KMS-11 (cell line): ENCODE measurements at regions not wholly inside any gene's neighbourhood (a gene's known extent, or its start where the extent isn't known, plus 50 kb on each side); places are given as distances from the start of the nearest gene placed in this dataset.

Experiments
- H2AFZ ChIP-seq: fragments of 200-600 bp; sonication (generic); 2 replicates; pipeline ENCODE4 v1.6.1; 2016; ENCODE audit warnings: antibody characterized with exemption, mixed run types, low read depth
- H3K27ac ChIP-seq: fragments of 200-600 bp; sonication (generic); 2 replicates; pipeline ENCODE4 v1.6.1; 2016; ENCODE audit warnings: mild to moderate bottlenecking, mixed run types
- H3K27me3 ChIP-seq: fragments of 200-600 bp; sonication (generic); 2 replicates; pipeline ENCODE4 v1.6.1; 2017; ENCODE audit warnings: mild to moderate bottlenecking, low read depth, mixed run types, moderate library complexity; ENCODE audit not compliant: insufficient read depth
- H3K36me3 ChIP-seq: fragments of 200-600 bp; sonication (generic); 2 replicates; pipeline ENCODE4 v1.6.1; 2017; ENCODE audit warnings: mild to moderate bottlenecking, mixed run types; ENCODE audit not compliant: insufficient read depth
- H3K4me1 ChIP-seq: fragments of 200-600 bp; sonication (generic); 2 replicates; pipeline ENCODE4 v1.6.1; 2016; ENCODE audit warnings: mild to moderate bottlenecking, low read depth, mixed run types; ENCODE audit not compliant: poor library complexity, severe bottlenecking
- H3K4me2 ChIP-seq: fragments of 200-600 bp; sonication (generic); 2 replicates; pipeline ENCODE4 v1.7.0; 2016; ENCODE audit warnings: mild to moderate bottlenecking, mixed run types
- H3K4me3 ChIP-seq: fragments of 200-600 bp; sonication (generic); IDR thresholded peaks from 2 replicates; pipeline ENCODE4 v1.6.1; 2017; ENCODE audit warnings: low read depth, low read length, mixed read lengths; ENCODE audit not compliant: insufficient read depth
- H3K79me2 ChIP-seq: fragments of 200-600 bp; sonication (generic); 2 replicates; pipeline ENCODE4 v1.6.1; 2016; ENCODE audit warnings: low read depth, mixed run types; ENCODE audit not compliant: insufficient read depth
- H3K9ac ChIP-seq: fragments of 200-600 bp; sonication (generic); 2 replicates; pipeline ENCODE4 v1.6.1; 2016; ENCODE audit warnings: mild to moderate bottlenecking, mixed run types
- H4K20me1 ChIP-seq: fragments of 200-600 bp; sonication (generic); 2 replicates; pipeline ENCODE4 v1.6.1; 2016; ENCODE audit warnings: mild to moderate bottlenecking, mixed run types; ENCODE audit not compliant: insufficient read depth
- CTCF ChIP-seq: fragments of 200-600 bp; sonication (generic); conservative IDR thresholded peaks from 2 replicates; pipeline ENCODE4 v1.6.1; 2017; ENCODE audit warnings: low read depth, mild to moderate bottlenecking, antibody characterized with exemption, low read length, moderate library complexity, mixed read lengths

- no peak overlapping the region for H3K4me2 ChIP-seq
- no peaks in the 10 kb centered on the region for H3K27me3 ChIP-seq
- H2AFZ ChIP-seq: no peak overlapping the region
- H3K4me3 ChIP-seq: no peak overlapping the region
- H3K36me3 ChIP-seq: no peaks in the 10 kb centered on the region
- no peak overlapping the region for H3K27ac ChIP-seq
- no peak for TF ChIP-seq CTCF
- no peak overlapping the region for H3K9ac ChIP-seq
- H3K4me1 ChIP-seq: no peaks in the 10 kb centered on the region
- no peaks in the 10 kb centered on the region for H4K20me1 ChIP-seq
- H3K79me2 ChIP-seq: no peaks in the 10 kb centered on the region
These were observed 105.6 kb upstream of the SERP2 start for GRCh38 chr13:44267980-44268379.

- no peak overlapping the region for H2AFZ ChIP-seq
- no peak overlapping the region for H3K9ac ChIP-seq
- H4K20me1 ChIP-seq: no peaks in the 10 kb centered on the region
- H3K4me2 ChIP-seq: no peak overlapping the region
- H3K27ac ChIP-seq: no peak overlapping the region
- no peak for TF ChIP-seq CTCF
- no peaks in the 10 kb centered on the region for H3K4me1 ChIP-seq
- H3K79me2 ChIP-seq: no peaks in the 10 kb centered on the region
- no peaks in the 10 kb centered on the region for H3K27me3 ChIP-seq
- H3K36me3 ChIP-seq: no peaks in the 10 kb centered on the region
- H3K4me3 ChIP-seq: no peak overlapping the region
These were observed 104.6 kb upstream of the SERP2 start for GRCh38 chr13:44268980-44269379.

GRCh38 chr13:44270150-44270549, 103.5 kb upstream of the SERP2 start:
- Histone ChIP-seq H3K9ac (no peak overlapping the region), H3K36me3 (no peaks in the 10 kb centered on the region), H3K27ac (no peak overlapping the region), H3K4me3 (no peak overlapping the region), H4K20me1 (no peaks in the 10 kb centered on the region), H3K79me2 (no peaks in the 10 kb centered on the region), H3K4me1 (peaks cover 7% of the 10 kb centered on the region), H3K4me2 (no peak overlapping the region), H2AFZ (no peak overlapping the region), H3K27me3 (no peaks in the 10 kb centered on the region)
- no peak for TF ChIP-seq CTCF

GRCh38 chr13:44271031-44271455, 102.6 kb upstream of the SERP2 start:
- TF ChIP-seq CTCF: no peak
- Histone ChIP-seq H3K4me1 (peaks cover 7% of the 10 kb centered on the region), H4K20me1 (no peaks in the 10 kb centered on the region), H3K79me2 (no peaks in the 10 kb centered on the region), H2AFZ (no peak overlapping the region), H3K27me3 (no peaks in the 10 kb centered on the region), H3K27ac (no peak overlapping the region), H3K36me3 (no peaks in the 10 kb centered on the region), H3K4me2 (no peak overlapping the region), H3K4me3 (no peak overlapping the region), H3K9ac (no peak overlapping the region)
